ENCODE measurements at regions not wholly inside any gene's neighbourhood (a gene's known extent, or its start where the extent isn't known, plus 50 kb on each side); places are given as distances from the start of the nearest gene placed in this dataset.

DNA sequence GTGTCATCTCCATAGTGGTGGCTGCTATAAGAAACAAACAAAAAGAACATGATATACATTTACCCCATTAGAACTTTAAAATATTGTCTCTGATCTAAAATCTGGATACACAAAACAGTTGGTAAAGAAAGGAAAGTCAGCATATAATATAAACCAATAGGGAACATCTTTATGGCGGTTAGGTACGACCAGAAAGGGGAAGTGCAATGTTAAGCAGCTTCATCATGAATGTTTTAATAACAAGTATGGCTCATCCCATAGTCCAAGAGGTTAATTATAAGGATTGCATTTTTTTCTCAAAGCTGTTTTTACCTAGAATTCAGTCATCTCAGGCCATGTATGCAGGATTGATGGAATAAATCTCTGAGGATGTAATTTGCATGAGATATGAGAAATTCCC lies 1869.7 kb downstream of the PCDH7 start:
- ChIA-PET POLR2A (no interaction called here), CTCF (no interaction called here)
- Histone ChIP-seq H3K4me3 (ENCODE audit: low read depth, low read length) (no peak overlapping the region), H3K27me3 (replicated peaks; ENCODE audit: control insufficient read depth, insufficient read depth, low read length) (no peaks in the 10 kb centered on the region), H3K4me1 (no peaks in the 10 kb centered on the region), H3K9me3 (no peaks in the 10 kb centered on the region), H3K36me3 (ENCODE audit: control insufficient read depth, insufficient read depth, low read length) (no peaks in the 10 kb centered on the region)
- BruUV-seq (replicated peaks) = no TSS peak
- no peaks in the 10 kb centered on the region for H3K4me1 Mint-ChIP-seq (ENCODE audit: low read depth, unreplicated experiment)
- no peak for DNase-seq
- no peaks in the 10 kb centered on the region for H3K27me3 Mint-ChIP-seq (ENCODE audit: insufficient read depth, unreplicated experiment)
- H3K9me3 Mint-ChIP-seq (ENCODE audit: unreplicated experiment) = no peaks in the 10 kb centered on the region
- no peaks in the 10 kb centered on the region for H3K36me3 Mint-ChIP-seq (ENCODE audit: insufficient read depth, unreplicated experiment)
- no peak overlapping the region for H3K27ac Mint-ChIP-seq (ENCODE audit: unreplicated experiment)
- no peak overlapping the region for H3K4me3 Mint-ChIP-seq (ENCODE audit: unreplicated experiment)
- TF ChIP-seq, protein P1, sequence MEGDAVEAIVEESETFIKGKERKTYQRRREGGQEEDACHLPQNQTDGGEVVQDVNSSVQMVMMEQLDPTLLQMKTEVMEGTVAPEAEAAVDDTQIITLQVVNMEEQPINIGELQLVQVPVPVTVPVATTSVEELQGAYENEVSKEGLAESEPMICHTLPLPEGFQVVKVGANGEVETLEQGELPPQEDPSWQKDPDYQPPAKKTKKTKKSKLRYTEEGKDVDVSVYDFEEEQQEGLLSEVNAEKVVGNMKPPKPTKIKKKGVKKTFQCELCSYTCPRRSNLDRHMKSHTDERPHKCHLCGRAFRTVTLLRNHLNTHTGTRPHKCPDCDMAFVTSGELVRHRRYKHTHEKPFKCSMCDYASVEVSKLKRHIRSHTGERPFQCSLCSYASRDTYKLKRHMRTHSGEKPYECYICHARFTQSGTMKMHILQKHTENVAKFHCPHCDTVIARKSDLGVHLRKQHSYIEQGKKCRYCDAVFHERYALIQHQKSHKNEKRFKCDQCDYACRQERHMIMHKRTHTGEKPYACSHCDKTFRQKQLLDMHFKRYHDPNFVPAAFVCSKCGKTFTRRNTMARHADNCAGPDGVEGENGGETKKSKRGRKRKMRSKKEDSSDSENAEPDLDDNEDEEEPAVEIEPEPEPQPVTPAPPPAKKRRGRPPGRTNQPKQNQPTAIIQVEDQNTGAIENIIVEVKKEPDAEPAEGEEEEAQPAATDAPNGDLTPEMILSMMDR (IDR thresholded peaks at IDR 0.05; ENCODE audit: insufficient read depth in 1 of 2, low read depth in 1 of 2, low read length in 1 of 2, severe bottlenecking in 1 of 2, unreplicated experiment in 1 of 2) = no peak
- intact Hi-C loops (cut with micrococcal nuclease; ENCODE audit: unreplicated experiment) = no loop called here

DNA sequence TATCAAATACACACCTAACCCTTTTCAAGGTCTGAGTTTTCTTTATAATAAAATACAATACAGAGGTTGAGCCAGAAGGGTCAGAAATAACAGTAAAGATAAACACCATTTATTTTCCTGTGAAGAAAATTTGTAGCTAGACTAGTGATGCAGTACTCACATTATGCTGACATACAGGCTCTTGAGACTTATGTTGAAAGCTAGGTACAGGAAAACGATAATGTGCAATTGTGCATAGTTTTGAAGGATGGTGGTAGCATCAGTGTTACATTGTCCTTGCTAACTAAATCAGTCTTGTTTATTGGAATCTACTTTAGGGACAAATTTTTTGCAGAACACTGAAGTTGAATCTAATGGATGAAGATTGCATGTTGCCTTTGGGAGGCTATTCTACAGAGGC lies 1877.2 kb downstream of the PCDH7 start:
- H3K36me3 Mint-ChIP-seq (ENCODE audit: insufficient read depth, unreplicated experiment) = no peaks in the 10 kb centered on the region
- H3K27ac Mint-ChIP-seq (ENCODE audit: unreplicated experiment) = no peak overlapping the region
- H3K27me3 ChIP-seq (replicated peaks; ENCODE audit: control insufficient read depth, insufficient read depth, low read length) = no peaks in the 10 kb centered on the region
- H3K4me1 Mint-ChIP-seq (ENCODE audit: low read depth, unreplicated experiment) = no peaks in the 10 kb centered on the region
- H3K4me3 Mint-ChIP-seq (ENCODE audit: unreplicated experiment) = no peak overlapping the region
- ChIA-PET CTCF (no interaction called here), POLR2A (no interaction called here)
- no peaks in the 10 kb centered on the region for H3K4me1 ChIP-seq
- H3K36me3 ChIP-seq (ENCODE audit: control insufficient read depth, insufficient read depth, low read length) = no peaks in the 10 kb centered on the region
- DNase-seq = no peak
- H3K27me3 Mint-ChIP-seq (ENCODE audit: insufficient read depth, unreplicated experiment) = no peaks in the 10 kb centered on the region
- H3K9me3 ChIP-seq = no peaks in the 10 kb centered on the region
- intact Hi-C loops (cut with micrococcal nuclease; ENCODE audit: unreplicated experiment) = no loop called here
- no peaks in the 10 kb centered on the region for H3K9me3 Mint-ChIP-seq (ENCODE audit: unreplicated experiment)
- H3K4me3 ChIP-seq (ENCODE audit: low read depth, low read length) = no peak overlapping the region
- BruUV-seq (replicated peaks) = no TSS peak
- TF ChIP-seq, protein P1 (IDR thresholded peaks at IDR 0.05; ENCODE audit: insufficient read depth in 1 of 2, low read depth in 1 of 2, low read length in 1 of 2, severe bottlenecking in 1 of 2, unreplicated experiment in 1 of 2) = no peak

DNA sequence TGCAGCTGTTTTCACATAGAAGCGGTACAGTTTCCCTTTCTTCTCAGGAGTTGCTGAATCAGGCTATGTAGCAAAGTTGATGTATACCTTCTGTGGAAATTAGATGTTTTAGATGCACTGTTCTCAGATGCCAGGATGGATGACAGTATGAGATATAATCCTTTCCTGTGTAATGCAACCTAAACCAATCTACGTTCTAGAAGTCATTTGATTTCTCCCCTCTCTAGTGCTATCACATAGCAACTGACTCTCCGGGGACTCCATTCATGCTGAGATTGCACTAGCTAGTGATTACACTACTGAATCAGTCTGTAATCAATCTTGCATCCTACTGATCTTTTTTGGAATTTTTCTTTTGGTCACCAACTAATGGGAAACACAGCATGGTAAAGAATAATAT lies 1881.7 kb downstream of the PCDH7 start:
- no peaks in the 10 kb centered on the region for H3K9me3 Mint-ChIP-seq (ENCODE audit: unreplicated experiment)
- H3K4me1 ChIP-seq = no peaks in the 10 kb centered on the region
- H3K27me3 Mint-ChIP-seq (ENCODE audit: insufficient read depth, unreplicated experiment) = no peaks in the 10 kb centered on the region
- H3K27ac Mint-ChIP-seq (ENCODE audit: unreplicated experiment) = no peak overlapping the region
- no peaks in the 10 kb centered on the region for H3K36me3 Mint-ChIP-seq (ENCODE audit: insufficient read depth, unreplicated experiment)
- TF ChIP-seq, protein P1 (IDR thresholded peaks at IDR 0.05; ENCODE audit: insufficient read depth in 1 of 2, low read depth in 1 of 2, low read length in 1 of 2, severe bottlenecking in 1 of 2, unreplicated experiment in 1 of 2) = no peak
- ChIA-PET POLR2A (no interaction called here), CTCF (no interaction called here)
- no peaks in the 10 kb centered on the region for H3K27me3 ChIP-seq (replicated peaks; ENCODE audit: control insufficient read depth, insufficient read depth, low read length)
- DNase-seq = no peak
- H3K36me3 ChIP-seq (ENCODE audit: control insufficient read depth, insufficient read depth, low read length) = no peaks in the 10 kb centered on the region
- H3K4me1 Mint-ChIP-seq (ENCODE audit: low read depth, unreplicated experiment) = no peaks in the 10 kb centered on the region
- no peak overlapping the region for H3K4me3 ChIP-seq (ENCODE audit: low read depth, low read length)
- BruUV-seq (replicated peaks) = no TSS peak
- intact Hi-C loops (cut with micrococcal nuclease; ENCODE audit: unreplicated experiment) = no loop called here
- H3K9me3 ChIP-seq = no peaks in the 10 kb centered on the region
- no peak overlapping the region for H3K4me3 Mint-ChIP-seq (ENCODE audit: unreplicated experiment)

Measured in Caco-2 (cell line).